NB4 (cell line): ENCODE measurements at regions not wholly inside any gene's neighbourhood (a gene's known extent, or its start where the extent isn't known, plus 50 kb on each side); places are given as distances from the start of the nearest gene placed in this dataset.
"Not testable (repeated sequence)": the region's sequence is repeated elsewhere in the genome, so short reads cannot be mapped to it uniquely, and the experiment has no call there.

Source experiments
- DNase-seq: peaks from one replicate; pipeline ENCODE4 v3.0.0; 2010; ENCODE audit warnings: low read depth
- H3K4me3 ChIP-seq: one replicate; pipeline ENCODE4 v1.5.1; 2011; ENCODE audit warnings: mild to moderate bottlenecking, low read depth, low read length, moderate library complexity
- CTCF ChIP-seq: IDR thresholded peaks from one replicate; pipeline ENCODE4 v1.5.1; 2012; ENCODE audit warnings: low read depth, low read length
- MAX ChIP-seq: IDR thresholded peaks from 2 replicates; pipeline ENCODE4 v1.6.1; 2011; ENCODE audit warnings: low read depth, low read length
- MYC ChIP-seq: IDR thresholded peaks from 2 replicates; pipeline ENCODE4 v1.6.1; 2011; ENCODE audit warnings: low read depth, low read length
- POLR2A ChIP-seq: IDR thresholded peaks from 2 replicates; pipeline ENCODE4 v1.6.1; 2011; ENCODE audit warnings: mild to moderate bottlenecking; ENCODE audit not compliant: insufficient read length; ENCODE audit errors: extremely low read depth

- DNase-seq, result no peak
- H3K4me3 ChIP-seq, result no peak overlapping the region
- TF ChIP-seq POLR2A, result no peak
- TF ChIP-seq CTCF, result no peak
Measured at GRCh38 chr1:194069831-194070218, 883.4 kb upstream of the B3GALT2 start.

GRCh38 chr1:194069168-194069830 is 882.9 kb upstream of the B3GALT2 start:
- DNase-seq, result no peak
- no peak for TF ChIP-seq MYC
- no peak for TF ChIP-seq POLR2A
- no peak overlapping the region for H3K4me3 ChIP-seq

- H3K4me3 ChIP-seq, result no peak overlapping the region
- TF ChIP-seq MAX, result no peak
- TF ChIP-seq MYC, result no peak
- no peak for TF ChIP-seq POLR2A
- TF ChIP-seq CTCF, result no peak
- DNase-seq, result no peak
Measured at GRCh38 chr1:194068446-194069167, 882.2 kb upstream of the B3GALT2 start.

GRCh38 chr1:194067772-194068171 is 881.4 kb upstream of the B3GALT2 start:
- DNase-seq, result no peak
- no peak for TF ChIP-seq POLR2A
- TF ChIP-seq CTCF, result no peak
- no peak for TF ChIP-seq MAX
- no peak for TF ChIP-seq MYC
- no peak overlapping the region for H3K4me3 ChIP-seq

- no peak for TF ChIP-seq CTCF
- no peak for DNase-seq
- H3K4me3 ChIP-seq, result no peak overlapping the region
Measured at GRCh38 chr1:194062962-194063361, 876.5 kb upstream of the B3GALT2 start.

- DNase-seq, result no peak
- TF ChIP-seq MAX, result no peak
- TF ChIP-seq MYC, result no peak
Measured at GRCh38 chr1:194062526-194062925, 876.1 kb upstream of the B3GALT2 start.

GRCh38 chr1:194060481-194060880 is 874.1 kb upstream of the B3GALT2 start:
- no peak overlapping the region for H3K4me3 ChIP-seq
- no peak for DNase-seq
- TF ChIP-seq MAX (no peak), POLR2A (no peak), CTCF (no peak), MYC (no peak)

More at GRCh38 chr1:194062526-194062925, 876.1 kb upstream of the B3GALT2 start:
- no peak overlapping the region for H3K4me3 ChIP-seq

- not testable (repeated sequence) for H3K4me3 ChIP-seq, DNase-seq
Measured at GRCh38 chr1:194058268-194058667, 871.9 kb upstream of the B3GALT2 start.
